ENCODE measurements at regions not wholly inside any gene's neighbourhood (a gene's known extent, or its start where the extent isn't known, plus 50 kb on each side); places are given as distances from the start of the nearest gene placed in this dataset.

- H3K9me3 ChIP-seq: no peaks in the 10 kb centered on the region
- no peak overlapping the region for H3K9ac ChIP-seq (ENCODE audit: low read depth in 2 of 2, low read length in 2 of 2)
- H3K36me3 ChIP-seq: no peaks in the 10 kb centered on the region
- DNase-seq: no peak
- no peak overlapping the region for H3K27ac ChIP-seq
- intact Hi-C loops (cut with DNase I): loop anchor here (10.0 kb wide), 1 partner anchor 369 kb away; no protein-coding TSS in a partner anchor
- H3K27me3 ChIP-seq: no peaks in the 10 kb centered on the region
- no peaks in the 10 kb centered on the region for H3K4me1 ChIP-seq
- TF ChIP-seq, protein P1, sequence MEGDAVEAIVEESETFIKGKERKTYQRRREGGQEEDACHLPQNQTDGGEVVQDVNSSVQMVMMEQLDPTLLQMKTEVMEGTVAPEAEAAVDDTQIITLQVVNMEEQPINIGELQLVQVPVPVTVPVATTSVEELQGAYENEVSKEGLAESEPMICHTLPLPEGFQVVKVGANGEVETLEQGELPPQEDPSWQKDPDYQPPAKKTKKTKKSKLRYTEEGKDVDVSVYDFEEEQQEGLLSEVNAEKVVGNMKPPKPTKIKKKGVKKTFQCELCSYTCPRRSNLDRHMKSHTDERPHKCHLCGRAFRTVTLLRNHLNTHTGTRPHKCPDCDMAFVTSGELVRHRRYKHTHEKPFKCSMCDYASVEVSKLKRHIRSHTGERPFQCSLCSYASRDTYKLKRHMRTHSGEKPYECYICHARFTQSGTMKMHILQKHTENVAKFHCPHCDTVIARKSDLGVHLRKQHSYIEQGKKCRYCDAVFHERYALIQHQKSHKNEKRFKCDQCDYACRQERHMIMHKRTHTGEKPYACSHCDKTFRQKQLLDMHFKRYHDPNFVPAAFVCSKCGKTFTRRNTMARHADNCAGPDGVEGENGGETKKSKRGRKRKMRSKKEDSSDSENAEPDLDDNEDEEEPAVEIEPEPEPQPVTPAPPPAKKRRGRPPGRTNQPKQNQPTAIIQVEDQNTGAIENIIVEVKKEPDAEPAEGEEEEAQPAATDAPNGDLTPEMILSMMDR (IDR thresholded peaks at IDR 0.05): no peak
- no peak overlapping the region for H3K4me3 ChIP-seq
Observed at GRCh38 chr11:60634126-60634525, 65.3 kb upstream of the MS4A8 start.

DNA sequence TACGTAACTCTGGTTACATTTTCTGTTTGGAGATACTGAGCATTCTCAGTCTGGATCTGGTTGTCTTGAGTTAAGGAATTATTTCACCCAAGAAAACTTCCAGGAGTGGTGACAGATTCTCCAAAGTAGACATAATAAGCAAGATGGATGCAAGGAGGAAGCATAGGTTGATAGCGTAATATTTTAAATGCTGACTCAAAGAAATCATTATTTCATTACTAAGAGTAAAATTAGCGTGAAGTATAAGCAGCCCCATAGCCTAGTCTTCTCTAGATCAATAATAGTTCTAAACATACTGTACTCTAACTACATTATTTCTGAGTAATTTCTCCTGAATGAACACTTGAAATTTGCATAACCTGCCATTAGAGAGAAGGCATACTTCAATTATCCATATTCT, 57.5 kb upstream of the MS4A8 start:
- H3K9ac ChIP-seq (ENCODE audit: low read depth in 2 of 2, low read length in 2 of 2): no peak overlapping the region
- H3K36me3 ChIP-seq: no peaks in the 10 kb centered on the region
- TF ChIP-seq, protein P1 (IDR thresholded peaks at IDR 0.05): no peak
- intact Hi-C loops (cut with DNase I): no loop called here
- DNase-seq: no peak
- H3K4me3 ChIP-seq: no peak overlapping the region
- H3K27me3 ChIP-seq: no peaks in the 10 kb centered on the region
- H3K4me1 ChIP-seq: no peaks in the 10 kb centered on the region
- no peaks in the 10 kb centered on the region for H3K9me3 ChIP-seq
- no peak overlapping the region for H3K27ac ChIP-seq

- Histone ChIP-seq H3K27ac (no peak overlapping the region), H3K9ac (ENCODE audit: low read depth in 2 of 2, low read length in 2 of 2) (no peak overlapping the region), H3K4me1 (no peaks in the 10 kb centered on the region), H3K36me3 (no peaks in the 10 kb centered on the region), H3K4me3 (no peak overlapping the region), H3K27me3 (no peaks in the 10 kb centered on the region), H3K9me3 (no peaks in the 10 kb centered on the region)
- TF ChIP-seq, protein P1 (IDR thresholded peaks at IDR 0.05): no peak
- intact Hi-C loops (cut with DNase I): no loop called here
- DNase-seq: no peak
Observed at GRCh38 chr11:60647087-60647486, 52.3 kb upstream of the MS4A8 start.

Measured in colonic mucosa (tissue), 4 donors.